ENCODE measurements at regions not wholly inside any gene's neighbourhood (a gene's known extent, or its start where the extent isn't known, plus 50 kb on each side); places are given as distances from the start of the nearest gene placed in this dataset.
"Not testable (repeated sequence)": the region's sequence is repeated elsewhere in the genome, so short reads cannot be mapped to it uniquely, and the experiment has no call there.

DNA sequence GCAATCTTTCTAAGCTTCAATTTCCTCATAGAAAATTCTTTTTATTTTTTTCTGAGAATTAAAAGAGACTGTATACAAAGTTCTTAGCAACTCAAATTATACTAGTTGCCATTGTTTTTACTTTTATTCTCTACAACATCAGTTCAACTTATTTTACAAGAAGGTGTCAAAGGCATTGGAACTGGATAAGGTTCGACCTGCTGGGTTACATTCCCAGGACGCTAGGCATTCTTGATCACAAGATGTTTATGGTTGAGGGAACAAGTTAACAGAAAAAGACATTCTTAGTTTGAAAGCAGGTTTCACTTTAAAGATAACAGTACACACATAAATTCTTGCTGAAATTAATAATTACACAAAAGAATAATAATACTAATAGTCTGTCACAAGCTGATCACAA, 163.5 kb upstream of the SNX2 start:
- TF ChIP-seq POLR2A (IDR thresholded peaks at IDR 0.05) = no peak
- TF ChIP-seq CTCF (IDR thresholded peaks at IDR 0.05) = no peak
- no peak for DNase-seq
- Histone ChIP-seq H3K27ac (no peak overlapping the region), H3K4me1 (no peaks in the 10 kb centered on the region), H3K4me3 (no peak overlapping the region), H3K9me3 (no peaks in the 10 kb centered on the region), H3K36me3 (no peaks in the 10 kb centered on the region), H3K27me3 (no peaks in the 10 kb centered on the region)

DNA sequence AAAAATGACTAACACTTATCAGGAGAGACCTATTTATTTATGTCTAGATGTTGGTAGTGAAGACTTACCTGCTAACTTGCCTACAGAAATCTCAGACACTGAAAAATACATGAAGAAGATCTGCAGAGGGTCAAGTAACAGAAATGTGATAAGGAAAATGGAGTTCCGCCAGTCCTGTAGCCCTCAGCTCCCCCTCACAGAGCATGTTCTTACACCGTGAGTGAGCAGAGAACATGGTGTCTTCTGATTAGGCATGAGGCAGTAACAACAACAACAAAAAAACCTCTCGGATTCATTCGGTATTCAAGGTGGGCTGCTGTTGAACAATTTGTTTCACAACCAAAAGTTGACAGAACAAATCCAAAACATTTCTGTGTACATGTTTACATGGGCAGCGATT, 162.0 kb upstream of the SNX2 start:
- no peak for DNase-seq
- no peak for TF ChIP-seq CTCF (IDR thresholded peaks at IDR 0.05)
- no peak for TF ChIP-seq POLR2A (IDR thresholded peaks at IDR 0.05)
- H3K27ac ChIP-seq = no peak overlapping the region
- H3K4me3 ChIP-seq = no peak overlapping the region
- no peaks in the 10 kb centered on the region for H3K9me3 ChIP-seq
- no peaks in the 10 kb centered on the region for H3K4me1 ChIP-seq
- no peaks in the 10 kb centered on the region for H3K36me3 ChIP-seq
- no peaks in the 10 kb centered on the region for H3K27me3 ChIP-seq

- TF ChIP-seq CTCF (IDR thresholded peaks at IDR 0.05) (no peak), POLR2A (IDR thresholded peaks at IDR 0.05) (no peak)
- no peak for DNase-seq
- Histone ChIP-seq H3K36me3 (no peaks in the 10 kb centered on the region), H3K4me1 (no peaks in the 10 kb centered on the region), H3K4me3 (no peak overlapping the region), H3K27me3 (no peaks in the 10 kb centered on the region), H3K27ac (no peak overlapping the region), H3K9me3 (no peaks in the 10 kb centered on the region)
Measured at GRCh38 chr5:122615146-122615545, 159.7 kb upstream of the SNX2 start.

DNA sequence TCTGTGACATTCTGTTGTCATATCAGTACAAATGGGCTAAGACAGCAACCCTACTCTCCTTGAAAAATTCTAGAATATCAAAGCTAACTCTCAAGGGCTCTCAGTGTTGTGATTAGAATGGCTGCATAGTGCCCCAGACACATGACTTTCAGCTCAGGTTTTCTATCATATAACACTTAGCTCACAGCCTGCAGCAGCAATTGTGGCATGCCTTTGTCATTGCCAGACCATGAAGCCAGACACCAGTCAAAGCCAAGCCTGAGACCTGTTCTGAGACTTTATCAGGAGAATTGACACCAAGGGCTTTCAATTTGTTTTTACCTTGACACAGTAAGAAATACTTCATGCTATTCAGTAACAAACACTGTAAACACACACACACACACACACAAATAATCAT, 159.0 kb upstream of the SNX2 start:
- Histone ChIP-seq H3K27ac (no peak overlapping the region), H3K9me3 (no peaks in the 10 kb centered on the region), H3K36me3 (no peaks in the 10 kb centered on the region), H3K4me1 (no peaks in the 10 kb centered on the region), H3K4me3 (no peak overlapping the region), H3K27me3 (no peaks in the 10 kb centered on the region)
- DNase-seq = no peak
- TF ChIP-seq CTCF (IDR thresholded peaks at IDR 0.05) (no peak), POLR2A (IDR thresholded peaks at IDR 0.05) (no peak)

DNA sequence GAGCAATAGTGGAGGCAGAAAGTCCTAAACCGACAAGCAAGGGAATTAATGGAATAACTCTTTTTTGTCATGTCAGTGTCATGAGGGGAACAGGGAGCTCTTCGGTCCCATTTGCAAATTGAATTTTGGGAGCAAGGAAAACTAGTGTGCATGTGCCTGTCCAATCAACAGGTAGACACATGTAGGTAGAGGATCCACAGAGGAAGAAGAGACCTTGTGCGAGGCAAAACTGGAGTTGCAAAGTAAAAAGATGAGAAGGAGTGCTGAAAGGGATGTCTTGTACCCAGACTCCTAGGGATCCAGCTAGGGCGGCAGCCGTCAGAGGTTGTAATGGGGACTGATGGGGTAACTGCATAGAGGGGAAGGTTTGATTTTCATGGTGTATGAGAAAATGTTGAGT, 156.8 kb upstream of the SNX2 start:
- not testable (repeated sequence) for H3K27me3 ChIP-seq, H3K27ac ChIP-seq, H3K4me1 ChIP-seq, H3K36me3 ChIP-seq, H3K4me3 ChIP-seq, DNase-seq, H3K9me3 ChIP-seq

DNA sequence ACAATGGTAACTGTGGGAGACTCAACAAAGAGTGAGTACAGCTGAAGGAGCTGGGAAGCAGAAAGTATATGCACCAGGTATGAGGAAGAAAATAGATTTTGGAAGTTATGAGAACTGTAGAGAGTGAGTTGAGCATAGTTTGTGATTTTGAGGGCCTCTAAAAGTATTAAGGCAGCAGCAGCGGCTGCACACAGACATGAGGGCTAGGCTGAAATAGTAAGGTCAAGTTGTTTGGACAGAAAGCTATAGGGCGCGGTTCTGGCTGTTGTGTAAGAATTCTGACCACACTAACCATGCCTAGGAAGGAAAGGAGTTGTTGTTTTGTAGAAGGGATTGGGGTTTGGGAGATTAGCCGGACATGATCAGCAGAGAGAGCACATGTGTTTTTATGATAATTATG, 154.1 kb upstream of the SNX2 start:
- not testable (repeated sequence) for H3K36me3 ChIP-seq, H3K27me3 ChIP-seq, H3K4me1 ChIP-seq, DNase-seq, H3K27ac ChIP-seq, H3K9me3 ChIP-seq, H3K4me3 ChIP-seq

GRCh38 chr5:122628714-122629113, 146.2 kb upstream of the SNX2 start:
- H3K27ac ChIP-seq, H3K27me3 ChIP-seq, H3K36me3 ChIP-seq, H3K4me3 ChIP-seq, H3K9me3 ChIP-seq, DNase-seq, H3K4me1 ChIP-seq: not testable (repeated sequence)

Data from Peyer's patch (tissue), 4 donors.